H1 (cell line): ENCODE measurements at regions not wholly inside any gene's neighbourhood (a gene's known extent, or its start where the extent isn't known, plus 50 kb on each side); places are given as distances from the start of the nearest gene placed in this dataset.

Source experiments
- CTCF ChIA-PET: fragments of 300-600 bp; sonication (Branson Sonifier 250); formaldehyde crosslinking; loops from one replicate; lab custom pipeline; 2021; ENCODE audit not compliant: partially characterized antibody; lab: Charles Lee
- POLR2A ChIA-PET: fragments of 300-600 bp; sonication (Branson Sonifier 250); formaldehyde crosslinking; loops from one replicate; lab custom pipeline; 2021; ENCODE audit warnings: inconsistent platforms; ENCODE audit not compliant: partially characterized antibody; lab: Charles Lee
- DNase-seq, 2 experiments: peaks; one replicate each; pipeline versions ENCODE4 v3.0.0 to v3.0.0-alpha.2; 2010 to 2022; ENCODE audit warnings: low spot score in 2 of 2, low read depth in 1 of 2, mixed read lengths in 1 of 2
- FAIRE-seq: peaks from 2 replicates; lab custom pipeline; 2011; peaks lifted over from hg19 to GRCh38; lab: Jason Lieb, UNC
- H2AFZ ChIP-seq: 2 replicates; pipeline ENCODE4 v1.8.1; 2012; ENCODE audit warnings: low read length, inconsistent platforms
- H2AK5ac ChIP-seq: 2 replicates; pipeline ENCODE4 v1.6.1; 2013; ENCODE audit warnings: low read depth, low read length
- H2BK120ac ChIP-seq: replicated peaks from 2 replicates; pipeline ENCODE3; 2013; ENCODE audit warnings: low read depth, low read length, inconsistent platforms
- H2BK12ac ChIP-seq: 2 replicates; pipeline ENCODE4 v1.6.1; 2013; ENCODE audit warnings: low read depth, low read length
- H2BK15ac ChIP-seq: 2 replicates; pipeline ENCODE4 v1.6.1; 2013; ENCODE audit warnings: low read length
- H2BK20ac ChIP-seq: 2 replicates; pipeline ENCODE4 v1.6.1; 2013; ENCODE audit warnings: low read length
- H2BK5ac ChIP-seq: 2 replicates; pipeline ENCODE4 v1.6.1; 2013; ENCODE audit warnings: low read depth, low read length
- H3K14ac ChIP-seq: 2 replicates; pipeline ENCODE4 v1.6.1; 2013; ENCODE audit warnings: inconsistent platforms; ENCODE audit not compliant: insufficient read length
- H3K18ac ChIP-seq: 2 replicates; pipeline ENCODE4 v1.6.1; 2013; ENCODE audit warnings: low read length; ENCODE audit errors: extremely low read depth
- H3K23ac ChIP-seq: 2 replicates; pipeline ENCODE4 v1.6.1; 2013; ENCODE audit warnings: inconsistent platforms; ENCODE audit not compliant: insufficient read length
- H3K23me2 ChIP-seq: 2 replicates; pipeline ENCODE4 v1.6.1; 2013; ENCODE audit warnings: low read depth, low read length
- H3K27ac ChIP-seq: 2 replicates; pipeline ENCODE4 v1.6.1; 2011; ENCODE audit warnings: low read depth, low read length, inconsistent platforms
- H3K27me3 ChIP-seq, 4 experiments: replicated peaks in 1 of 4; 1 replicate in 1 of 4; 2 replicates in 3 of 4; pipeline versions ENCODE4 v1.6.1 to v1.8.1; 2011 to 2013; ENCODE audit warnings: low read length in 3 of 4, mild to moderate bottlenecking in 3 of 4, inconsistent platforms in 2 of 4, mixed read lengths in 2 of 4, moderate library complexity in 1 of 4; ENCODE audit not compliant: control insufficient read depth in 3 of 4, insufficient read depth in 3 of 4; ENCODE audit errors: extremely low read depth in 1 of 4
- H3K36me3 ChIP-seq, 4 experiments: 2 replicates each; pipeline versions ENCODE4 v1.6.1 to v1.8.1; 2011 to 2013; ENCODE audit warnings: mild to moderate bottlenecking in 4 of 4, low read length in 3 of 4, moderate library complexity in 2 of 4, control low read depth in 1 of 4, inconsistent platforms in 1 of 4; ENCODE audit not compliant: insufficient read depth in 4 of 4, control insufficient read depth in 2 of 4
- H3K4ac ChIP-seq: replicated peaks from 2 replicates; pipeline ENCODE3; 2013; ENCODE audit warnings: low read length, low read depth, mixed read lengths, inconsistent platforms; ENCODE audit not compliant: insufficient read length
- H3K4me1 ChIP-seq, 4 experiments: replicated peaks in 1 of 4; 1 replicate in 1 of 4; 2 replicates in 3 of 4; pipeline versions ENCODE4 v1.6.1 to v1.8.1; 2011 to 2013; ENCODE audit warnings: low read length in 3 of 4, inconsistent platforms in 2 of 4, mixed read lengths in 1 of 4; ENCODE audit not compliant: insufficient read depth in 4 of 4, control insufficient read depth in 3 of 4
- H3K4me2 ChIP-seq, 2 experiments: 2 replicates each; pipeline versions ENCODE4 v1.6.1 to v1.8.1; 2011 to 2013; ENCODE audit warnings: low read depth in 2 of 2, low read length in 2 of 2, control low read depth in 1 of 2, inconsistent platforms in 1 of 2, mild to moderate bottlenecking in 1 of 2; ENCODE audit not compliant: insufficient read depth in 1 of 2
- H3K4me3 ChIP-seq, 4 experiments: fragments of 200-600, 300-600 bp in 1 of 4; sonication (generic), shearing (Covaris generic), sonication (Bioruptor Twin) in 1 of 4; 2 replicates each; pipeline versions ENCODE4 v1.5.1 to v1.8.1; 2011 to 2016; ENCODE audit warnings: low read length in 4 of 4, low read depth in 3 of 4, control low read depth in 2 of 4, inconsistent platforms in 2 of 4, mild to moderate bottlenecking in 2 of 4, mixed read lengths in 1 of 4, moderate library complexity in 1 of 4; ENCODE audit not compliant: insufficient read depth in 2 of 4; ENCODE audit errors: extremely low read depth in 1 of 4
- H3K56ac ChIP-seq: replicated peaks from 2 replicates; pipeline ENCODE3; 2013; ENCODE audit warnings: low read depth, mild to moderate bottlenecking, mixed read lengths, low read length, inconsistent platforms; ENCODE audit not compliant: insufficient read length
- H3K79me1 ChIP-seq: 2 replicates; pipeline ENCODE4 v1.6.1; 2013; ENCODE audit warnings: low read depth, low read length, control low read depth
- H3K79me2 ChIP-seq, 2 experiments: 2 replicates each; pipeline versions ENCODE4 v1.6.1 to v1.8.1; 2012 to 2013; ENCODE audit warnings: low read length in 2 of 2, mild to moderate bottlenecking in 2 of 2, inconsistent platforms in 1 of 2; ENCODE audit not compliant: insufficient read depth in 2 of 2, control insufficient read depth in 1 of 2
- H3K9ac ChIP-seq, 4 experiments: replicated peaks in 1 of 4; 1 replicate in 1 of 4; 2 replicates in 3 of 4; pipeline versions ENCODE4 v1.6.1 to v1.8.1; 2011 to 2013; ENCODE audit warnings: low read depth in 3 of 4, low read length in 3 of 4, control low read depth in 2 of 4, mild to moderate bottlenecking in 2 of 4, moderate library complexity in 2 of 4, inconsistent platforms in 1 of 4; ENCODE audit errors: extremely low read depth in 1 of 4
- H3K9me3 ChIP-seq, 2 experiments: 2 replicates each; pipeline versions ENCODE4 v1.6.1 to v1.8.1; 2012 to 2013; ENCODE audit warnings: mild to moderate bottlenecking in 2 of 2, moderate library complexity in 2 of 2, control low read depth in 1 of 2, inconsistent platforms in 1 of 2, low read depth in 1 of 2, low read length in 1 of 2, mixed read lengths in 1 of 2; ENCODE audit not compliant: insufficient read depth in 2 of 2
- H4K20me1 ChIP-seq, 2 experiments: replicated peaks in 1 of 2; 2 replicates each; pipeline versions ENCODE3 to v1.8.1; 2011 to 2013; ENCODE audit warnings: inconsistent platforms in 2 of 2, low read length in 2 of 2, mild to moderate bottlenecking in 1 of 2; ENCODE audit not compliant: insufficient read depth in 2 of 2, control insufficient read depth in 1 of 2
- H4K5ac ChIP-seq: 2 replicates; pipeline ENCODE4 v1.6.1; 2013; ENCODE audit warnings: low read length, low read depth, mixed read lengths, inconsistent platforms; ENCODE audit not compliant: insufficient read length
- H4K8ac ChIP-seq: 2 replicates; pipeline ENCODE4 v1.8.0; 2013; ENCODE audit warnings: mild to moderate bottlenecking, moderate library complexity, low read length, inconsistent platforms; ENCODE audit not compliant: insufficient read depth; ENCODE audit errors: extremely low read depth
- H4K91ac ChIP-seq: replicated peaks from 2 replicates; pipeline ENCODE3; 2013; ENCODE audit warnings: low read length, mixed read lengths, inconsistent platforms; ENCODE audit not compliant: insufficient read length
- BCL11A ChIP-seq, 2 experiments: IDR thresholded peaks; one replicate each; pipeline ENCODE4 v1.6.1; 2011; ENCODE audit warnings: low read depth in 2 of 2, low read length in 2 of 2, mild to moderate bottlenecking in 2 of 2
- CBX5 ChIP-seq: fragments of 300-800, 300-1000 bp; sonication (generic); IDR thresholded peaks from 2 replicates; pipeline ENCODE4 v1.7.1; 2016; ENCODE audit warnings: antibody characterized with exemption, low read length, low read depth
- CEBPB ChIP-seq: IDR thresholded peaks from 2 replicates; pipeline ENCODE4 v1.6.1; 2012; ENCODE audit warnings: low read depth, low read length
- FOSL1 ChIP-seq: IDR thresholded peaks from 2 replicates; pipeline ENCODE4 v1.6.1; 2011; ENCODE audit warnings: mild to moderate bottlenecking, low read depth, low read length, moderate library complexity; ENCODE audit not compliant: insufficient read depth
- GTF2F1 ChIP-seq: IDR thresholded peaks from 2 replicates; pipeline ENCODE4 v1.6.1; 2012; ENCODE audit warnings: low read depth, low read length, improper control_type of control experiment, borderline replicate concordance
- HDAC6 ChIP-seq: IDR thresholded peaks from one replicate; pipeline ENCODE4 v1.7.1; 2012; ENCODE audit warnings: low read depth, mild to moderate bottlenecking, inconsistent platforms, low read length, moderate library complexity
- KDM1A ChIP-seq: fragments of 200-600, 300-600 bp; sonication (generic); IDR thresholded peaks from 2 replicates; pipeline ENCODE4 v1.7.1; 2016; ENCODE audit warnings: mild to moderate bottlenecking, low read length, borderline replicate concordance
- MAFK ChIP-seq: IDR thresholded peaks from 2 replicates; pipeline ENCODE4 v1.6.1; 2012; ENCODE audit warnings: low read depth, mild to moderate bottlenecking, improper control_type of control experiment, low read length
- RFX5 ChIP-seq: IDR thresholded peaks from 2 replicates; pipeline ENCODE4 v1.6.1; 2011; ENCODE audit warnings: low read depth, low read length, improper control_type of control experiment, borderline replicate concordance
- SIN3A ChIP-seq, 2 experiments: IDR thresholded peaks in 1 of 2; conservative IDR thresholded peaks in 1 of 2; 2 replicates each; pipeline ENCODE4 v1.6.1; 2011 to 2012; ENCODE audit warnings: low read length in 2 of 2, improper control_type of control experiment in 1 of 2, low read depth in 1 of 2, mild to moderate bottlenecking in 1 of 2
- TAF7 ChIP-seq: optimal IDR thresholded peaks from 2 replicates; pipeline ENCODE3; 2011; ENCODE audit warnings: low read depth, mild to moderate bottlenecking, inconsistent platforms, low read length, moderate library complexity, borderline replicate concordance
- WGBS, 2 experiments: shearing (Covaris generic) in 1 of 2; methylation state at CpG; one replicate each; pipeline versions ENCODE4 v1.1.6 to v1.1.7; 2013 to 2015; ENCODE audit warnings: low lambda C conversion rate in 2 of 2, mixed read lengths in 2 of 2, inconsistent platforms in 1 of 2, low coverage in 1 of 2, missing lambda C conversion rate in 1 of 2; ENCODE audit not compliant: insufficient replicate concordance in 2 of 2, insufficient coverage in 1 of 2, insufficient read length in 1 of 2; ENCODE audit errors: extremely low coverage in 1 of 2, missing lambda C conversion rate in 1 of 2; 5-methylcytosine and 5-hydroxymethylcytosine counted together
- TF ChIP-seq, protein P1 (sequence below), 3 experiments: IDR thresholded peaks; 1 replicate in 2 of 3; 2 replicates in 1 of 3; pipeline versions ENCODE4 v1.5.1 to v1.6.1; 2011; ENCODE audit warnings: low read length in 3 of 3, mild to moderate bottlenecking in 3 of 3, inconsistent platforms in 2 of 3, low read depth in 1 of 3, moderate library complexity in 1 of 3; ENCODE audit not compliant: insufficient read depth in 1 of 3; ENCODE audit errors: control extremely low read depth in 1 of 3

DNA sequence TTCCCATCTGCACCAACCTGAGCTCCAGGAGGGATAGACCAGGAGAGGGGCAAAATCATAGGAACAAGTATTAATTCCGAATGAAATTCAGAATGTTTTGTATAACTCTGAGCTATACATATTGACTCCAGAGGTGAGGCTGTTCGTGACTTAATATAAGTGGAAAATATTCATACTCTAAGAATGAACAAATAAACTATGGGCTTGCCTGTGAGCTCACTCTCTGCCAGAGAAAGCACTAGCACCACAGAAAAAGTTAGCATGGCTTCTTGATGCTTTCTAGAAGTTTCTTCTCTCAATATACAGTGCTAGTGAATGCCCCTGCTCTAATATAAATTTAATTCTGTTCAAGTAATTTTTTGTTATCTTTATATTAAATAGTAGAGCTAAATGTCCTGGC lies 1536.4 kb upstream of the FLRT2 start:
- Histone ChIP-seq H3K4me1 (no peaks in the 10 kb centered on the region), H2AFZ (no peak overlapping the region), H2BK20ac (no peak overlapping the region), H3K4me2 (no peak overlapping the region), H3K79me1 (no peaks in the 10 kb centered on the region), H4K91ac (no peak overlapping the region), H3K79me2 (no peaks in the 10 kb centered on the region), H3K9me3 (no peaks in the 10 kb centered on the region), H3K4me3 (no peak overlapping the region), H2BK5ac (no peak overlapping the region), H3K18ac (no peak overlapping the region), H3K23ac (no peak overlapping the region), H3K4ac (no peak overlapping the region), H4K8ac (no peak overlapping the region), H2BK15ac (no peak overlapping the region), H3K27me3 (no peaks in the 10 kb centered on the region), H4K5ac (no peak overlapping the region), H3K36me3 (no peaks in the 10 kb centered on the region), H2BK120ac (no peak overlapping the region), H4K20me1 (no peaks in the 10 kb centered on the region), H3K56ac (no peak overlapping the region), H3K9ac (no peak overlapping the region), H3K14ac (no peak overlapping the region), H3K23me2 (no peaks in the 10 kb centered on the region), H2BK12ac (no peak overlapping the region), H3K27ac (no peak overlapping the region), H2AK5ac (no peak overlapping the region)
- POLR2A ChIA-PET = no interaction called here
- 94% methylated on average over 2 of the region's 2 CpGs; no CpG with 5 or more reads in 1 of the 2 experiments for WGBS, 2 experiments
- CTCF ChIA-PET = no interaction called here
- FAIRE-seq (no peak), DNase-seq (no peak)
- no peak for TF ChIP-seq GTF2F1
- no peak for TF ChIP-seq SIN3A (conservative IDR thresholded peaks at IDR 0.05 in 1 of 2, IDR thresholded peaks at IDR 0.05 in 1 of 2; ENCODE audit: low read depth in 1 of 2, low read length in 2 of 2)
- TF ChIP-seq TAF7 = no peak
- TF ChIP-seq CEBPB = no peak
- no peak for TF ChIP-seq RFX5
- TF ChIP-seq FOSL1 = no peak
- no peak for TF ChIP-seq BCL11A (IDR thresholded peaks at IDR 0.05; ENCODE audit: low read depth in 2 of 2, low read length in 2 of 2)
- TF ChIP-seq, protein P1, sequence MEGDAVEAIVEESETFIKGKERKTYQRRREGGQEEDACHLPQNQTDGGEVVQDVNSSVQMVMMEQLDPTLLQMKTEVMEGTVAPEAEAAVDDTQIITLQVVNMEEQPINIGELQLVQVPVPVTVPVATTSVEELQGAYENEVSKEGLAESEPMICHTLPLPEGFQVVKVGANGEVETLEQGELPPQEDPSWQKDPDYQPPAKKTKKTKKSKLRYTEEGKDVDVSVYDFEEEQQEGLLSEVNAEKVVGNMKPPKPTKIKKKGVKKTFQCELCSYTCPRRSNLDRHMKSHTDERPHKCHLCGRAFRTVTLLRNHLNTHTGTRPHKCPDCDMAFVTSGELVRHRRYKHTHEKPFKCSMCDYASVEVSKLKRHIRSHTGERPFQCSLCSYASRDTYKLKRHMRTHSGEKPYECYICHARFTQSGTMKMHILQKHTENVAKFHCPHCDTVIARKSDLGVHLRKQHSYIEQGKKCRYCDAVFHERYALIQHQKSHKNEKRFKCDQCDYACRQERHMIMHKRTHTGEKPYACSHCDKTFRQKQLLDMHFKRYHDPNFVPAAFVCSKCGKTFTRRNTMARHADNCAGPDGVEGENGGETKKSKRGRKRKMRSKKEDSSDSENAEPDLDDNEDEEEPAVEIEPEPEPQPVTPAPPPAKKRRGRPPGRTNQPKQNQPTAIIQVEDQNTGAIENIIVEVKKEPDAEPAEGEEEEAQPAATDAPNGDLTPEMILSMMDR (IDR thresholded peaks at IDR 0.05; ENCODE audit: control extremely low read depth in 1 of 3, insufficient read depth in 1 of 3, low read depth in 1 of 3, low read length in 3 of 3) = no peak
- no peak for TF ChIP-seq HDAC6
- TF ChIP-seq MAFK = no peak
- no peak for TF ChIP-seq KDM1A
- TF ChIP-seq CBX5 = no peak
